NCI-H2081 (cell line): ENCODE measurements at regions not wholly inside any gene's neighbourhood (a gene's known extent, or its start where the extent isn't known, plus 50 kb on each side); places are given as distances from the start of the nearest gene placed in this dataset.

ENCODE experiments used
- DNase-seq, 2 experiments: peaks; one replicate each; lab custom pipeline; 2025; lab: John Stamatoyannopoulos, UW

DNA sequence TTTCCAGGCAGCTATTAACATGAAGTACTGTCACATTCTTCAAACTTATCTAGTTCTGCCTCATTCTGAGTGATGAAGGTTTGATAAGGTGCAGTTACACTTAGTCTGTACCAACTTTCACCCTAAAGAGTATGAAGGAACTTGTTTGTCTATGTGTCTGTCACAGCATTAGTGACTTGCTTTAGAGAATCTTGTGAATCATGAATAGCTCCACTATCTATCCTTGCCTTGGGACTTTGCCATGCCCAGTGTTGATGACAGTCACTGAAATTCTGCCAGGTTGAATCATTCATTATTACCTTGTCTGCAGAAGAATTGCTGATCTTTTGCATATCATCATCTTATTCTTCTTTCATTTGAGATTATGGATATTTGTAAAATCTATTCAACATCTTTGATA is 50.9 kb upstream of the A1CF start:
- no peak for DNase-seq

DNA sequence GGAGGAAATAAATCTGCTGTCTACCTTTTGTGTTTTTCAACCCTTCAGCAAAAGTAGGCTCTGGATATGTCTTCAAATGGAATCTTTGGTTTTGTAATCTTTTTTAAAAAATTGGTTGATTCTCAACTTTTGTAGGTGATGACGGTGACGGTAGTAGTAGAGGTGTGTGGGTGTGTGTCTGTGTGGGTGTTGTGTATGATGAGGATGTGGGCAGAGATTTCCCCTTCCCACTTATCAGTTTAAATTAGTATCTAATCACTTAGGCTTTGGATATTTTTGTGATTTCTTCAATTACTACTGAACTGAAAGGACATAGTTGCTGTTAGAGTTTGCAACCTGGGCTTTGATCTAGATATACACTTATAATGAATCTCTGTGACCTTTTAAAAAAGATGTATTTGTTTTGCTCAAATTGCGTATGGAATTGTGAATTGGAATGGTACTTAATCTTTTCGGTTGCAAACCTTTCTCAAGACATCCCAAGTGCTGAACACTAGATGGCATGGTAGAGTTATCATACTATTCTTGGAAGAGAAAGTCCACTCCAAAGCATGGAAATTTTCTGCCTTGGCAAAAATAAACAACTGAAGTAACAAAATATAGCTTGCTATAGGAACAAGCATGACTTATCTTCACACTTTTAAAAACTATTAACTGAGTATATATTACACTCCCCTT is 51.9 kb upstream of the A1CF start:
- no peak for DNase-seq

DNA sequence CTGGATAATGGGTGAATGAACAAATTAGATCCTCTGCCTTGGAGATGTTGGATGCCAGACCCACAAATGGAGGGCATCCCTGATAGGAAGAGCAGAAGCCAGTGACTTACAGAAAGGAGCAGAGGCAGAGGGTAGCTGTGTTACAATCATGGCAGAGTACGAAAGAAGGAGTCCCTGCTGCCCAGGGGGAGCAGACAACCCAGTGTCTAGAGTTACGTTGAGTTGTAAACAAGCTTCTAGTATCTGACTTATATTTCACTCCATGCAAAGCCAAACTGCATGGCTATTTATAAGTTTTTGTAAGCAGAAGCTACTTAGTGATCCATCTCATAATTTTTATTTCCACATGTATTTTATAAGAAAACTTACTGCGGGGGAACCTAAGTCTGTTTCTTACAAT is 56.2 kb upstream of the A1CF start:
- DNase-seq: no peak

DNA sequence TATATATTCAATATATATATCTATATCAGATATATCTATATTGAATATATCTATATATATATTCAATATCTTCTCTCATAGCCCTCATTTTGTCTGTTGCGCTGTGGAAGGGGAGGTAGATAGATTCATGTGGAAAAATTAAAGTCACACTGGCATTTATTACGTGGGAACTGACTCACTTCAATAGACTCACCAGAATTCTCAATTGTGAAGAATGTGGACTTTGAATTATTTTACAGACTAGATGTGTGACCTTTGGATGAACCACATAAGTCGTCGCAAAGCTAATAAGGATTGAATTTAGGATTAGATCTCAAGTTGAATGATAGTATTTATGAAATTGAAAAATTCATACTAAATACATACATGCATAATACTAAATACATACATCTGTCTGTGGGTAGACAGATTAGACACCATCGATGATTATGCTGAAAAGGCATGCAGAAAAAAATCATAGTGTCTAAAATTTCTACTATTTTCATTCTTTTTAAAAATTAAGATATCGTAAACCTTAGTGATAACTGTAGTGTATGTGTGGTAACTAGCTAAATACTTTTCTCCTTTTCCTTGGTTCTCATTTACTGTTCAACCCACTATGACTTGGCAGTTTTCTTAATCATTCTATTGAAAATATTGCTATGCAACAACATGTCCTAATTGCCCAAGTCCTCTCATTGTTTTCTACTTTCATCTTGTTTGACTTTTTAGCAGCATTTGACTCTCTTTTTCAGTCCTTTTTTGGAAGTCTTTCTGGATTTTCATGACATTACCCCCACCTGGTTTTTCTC is 61.8 kb upstream of the A1CF start:
- no peak for DNase-seq

DNA sequence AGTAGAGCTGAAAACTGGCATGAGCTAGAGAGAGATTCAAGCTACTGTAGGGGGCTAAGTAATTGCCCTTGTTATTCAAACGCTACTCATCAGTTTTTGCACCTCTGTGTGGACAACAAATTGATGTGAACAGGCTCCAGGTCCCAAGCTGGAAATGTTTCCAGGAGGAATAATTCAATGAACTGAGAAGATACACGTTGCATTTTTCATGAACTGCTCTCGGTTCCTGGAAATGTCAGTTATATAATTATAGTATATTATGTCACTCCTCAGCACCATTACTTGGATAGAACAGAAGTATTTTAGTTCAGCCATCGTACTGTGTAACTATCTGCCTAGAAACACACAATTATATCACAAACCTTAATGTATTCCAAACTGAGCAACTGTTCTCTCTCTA is 65.9 kb upstream of the A1CF start:
- no peak for DNase-seq

DNA sequence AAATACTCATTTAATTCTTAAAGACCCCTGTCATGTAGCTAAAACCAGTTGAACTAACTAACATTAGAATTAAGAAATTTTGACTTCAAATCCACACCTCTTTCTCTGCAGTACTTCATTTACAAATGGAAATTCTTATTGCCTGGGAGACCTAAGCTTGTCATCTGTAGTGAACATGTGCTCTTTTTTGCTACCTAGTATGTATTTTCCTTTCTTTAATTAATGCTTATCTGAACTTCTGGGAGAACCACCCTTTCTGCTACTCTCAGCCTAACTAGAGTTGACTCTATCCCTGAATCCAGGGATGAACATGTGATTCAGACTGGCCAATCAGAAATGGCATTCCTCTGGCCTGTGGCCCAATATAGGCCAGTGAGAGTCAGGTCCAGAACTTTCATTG is 75.9 kb upstream of the A1CF start:
- no peak for DNase-seq

DNA sequence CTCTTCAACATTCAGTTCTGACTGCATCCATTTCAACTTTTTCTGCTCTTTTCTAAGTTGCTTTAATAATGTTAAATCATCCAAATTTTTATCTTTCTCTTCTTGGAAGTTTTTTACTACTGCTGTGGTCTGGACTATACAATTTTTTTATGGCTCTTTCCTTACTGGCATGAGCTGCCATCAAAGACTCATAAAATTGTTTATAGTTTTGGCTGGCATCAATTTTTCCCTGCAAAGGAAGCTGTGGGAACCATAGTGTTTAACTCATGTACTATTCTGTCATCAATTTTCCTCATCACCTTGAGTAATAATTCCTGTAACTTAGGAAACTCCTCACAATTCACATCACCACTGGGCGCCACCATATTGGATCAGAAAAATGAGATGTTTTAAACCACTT is 77.6 kb upstream of the A1CF start:
- no peak for DNase-seq

DNA sequence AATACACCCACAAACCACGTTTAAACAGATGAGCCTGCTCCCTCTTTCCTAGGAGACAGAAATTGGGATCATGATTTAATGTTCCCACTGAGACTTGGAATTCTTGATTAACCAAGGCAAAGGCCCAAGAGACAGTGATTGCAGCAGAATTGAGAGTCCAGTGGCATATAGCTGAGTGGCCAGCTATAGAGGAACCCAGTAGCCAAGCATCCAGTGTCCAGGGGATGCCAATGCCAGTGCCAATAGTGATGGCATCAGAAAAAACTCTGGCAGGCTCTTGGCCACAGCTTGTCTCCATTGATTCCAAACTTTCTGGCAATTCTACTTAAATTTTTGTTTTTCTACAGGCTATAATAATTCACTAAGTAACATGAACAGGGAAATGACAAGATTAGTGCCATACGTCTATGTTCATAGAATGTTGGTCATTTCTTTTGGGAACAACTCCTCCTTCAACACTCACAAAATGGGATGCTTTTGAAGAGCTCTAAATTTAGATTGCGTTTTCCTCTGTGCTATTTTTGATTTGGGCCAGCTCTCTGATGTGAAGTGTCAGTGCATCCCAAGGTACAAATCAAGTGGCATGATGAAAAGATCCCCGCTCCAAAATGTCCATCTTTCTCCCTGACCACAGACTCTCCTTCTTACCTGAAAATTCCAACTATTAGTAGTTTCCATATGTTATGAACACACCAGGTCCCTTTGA is 83.1 kb upstream of the A1CF start:
- DNase-seq: no peak

DNA sequence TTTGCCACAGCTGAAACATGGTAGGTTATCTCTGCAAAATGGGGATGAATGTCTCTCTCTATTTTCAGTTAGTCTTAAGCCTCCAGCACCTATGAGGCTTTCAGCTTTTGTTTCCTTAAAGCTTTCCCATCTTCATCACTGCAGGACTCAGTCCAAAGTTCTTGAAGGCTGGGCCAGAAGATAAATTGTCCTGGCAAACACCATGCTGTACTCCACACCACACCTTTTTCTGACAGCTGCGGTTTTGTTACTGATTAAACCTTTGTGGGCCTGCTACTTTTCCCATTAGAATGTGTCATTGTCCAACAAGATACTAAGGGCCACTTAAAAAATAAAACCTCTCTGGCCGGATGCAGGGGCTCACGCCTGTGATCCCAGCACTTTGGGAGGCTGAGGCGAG is 87.2 kb upstream of the A1CF start:
- DNase-seq: no peak

DNA sequence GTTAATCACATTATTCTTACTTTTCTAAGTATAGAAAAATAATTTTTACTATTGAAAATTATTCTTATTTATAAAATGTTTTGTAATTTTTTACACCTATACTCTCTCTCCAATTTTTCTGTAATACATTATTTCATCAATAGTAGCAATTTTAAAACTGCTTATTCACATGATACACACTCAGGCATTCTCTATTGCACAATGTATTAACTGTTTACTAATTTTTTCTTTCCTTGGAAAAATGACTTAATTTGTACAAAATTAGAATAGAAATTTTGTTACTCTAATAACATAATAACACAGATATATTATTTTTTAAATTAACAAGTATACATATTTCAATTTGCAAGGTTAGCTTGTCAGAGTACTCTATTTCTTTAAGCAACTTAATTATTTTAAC is 92.9 kb upstream of the PRKG1 start:
- DNase-seq: no peak

DNA sequence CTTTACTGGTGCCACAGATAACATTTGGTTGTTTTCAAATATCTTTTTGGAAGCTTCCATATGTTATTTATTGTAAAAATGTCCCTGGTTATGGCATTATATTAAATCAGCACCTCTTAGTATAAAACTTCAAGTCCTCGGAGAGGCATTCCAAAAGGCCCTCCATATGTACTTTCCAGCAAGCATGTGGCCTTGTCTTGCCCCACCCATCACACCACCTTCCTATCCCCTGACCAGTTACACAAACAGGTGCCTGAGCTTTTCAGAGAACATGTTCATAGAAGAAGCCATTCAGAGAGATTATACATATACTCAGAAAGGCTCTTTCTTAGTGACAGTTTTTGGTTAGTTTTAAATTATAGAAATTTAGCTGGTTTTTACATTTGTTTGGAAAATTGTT is 92.4 kb upstream of the PRKG1 start:
- no peak for DNase-seq

DNA sequence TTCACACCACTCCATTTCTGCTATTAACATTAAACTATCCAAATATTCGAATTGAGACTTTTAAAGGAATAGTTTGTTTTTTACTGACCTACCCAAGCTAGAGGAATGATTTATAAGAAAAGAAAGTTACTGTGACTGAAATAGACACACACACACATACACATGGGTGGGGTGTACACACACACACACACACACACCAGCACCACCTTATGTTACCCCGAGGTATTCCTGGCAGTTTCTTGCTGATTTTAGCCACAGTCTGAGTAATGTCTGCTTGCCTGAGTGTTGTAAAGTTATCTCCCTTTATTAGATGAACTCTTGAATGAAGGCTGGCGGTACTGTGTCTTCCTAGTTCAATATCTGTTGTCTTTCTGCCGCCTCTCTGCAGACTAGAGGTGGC is 91.3 kb upstream of the PRKG1 start:
- no peak for DNase-seq

DNA sequence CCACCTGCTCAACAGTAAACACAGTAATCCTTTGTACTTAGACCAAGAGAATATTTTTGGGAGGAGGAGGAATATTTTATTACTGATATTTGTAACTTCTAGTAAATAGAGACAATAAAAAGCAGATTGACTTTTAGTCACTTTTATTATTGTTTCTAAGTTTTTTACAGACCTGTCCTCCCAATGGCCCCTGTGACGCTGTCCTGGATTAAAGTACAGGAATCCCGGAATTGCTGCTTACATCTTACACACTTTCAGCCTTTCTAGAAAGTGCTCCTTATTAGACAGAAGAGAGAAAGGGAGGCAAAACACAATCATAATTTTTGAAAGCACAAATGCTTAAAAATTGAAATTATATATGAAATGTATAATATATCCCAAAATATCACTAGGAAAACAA is 86.4 kb upstream of the PRKG1 start:
- no peak for DNase-seq

DNA sequence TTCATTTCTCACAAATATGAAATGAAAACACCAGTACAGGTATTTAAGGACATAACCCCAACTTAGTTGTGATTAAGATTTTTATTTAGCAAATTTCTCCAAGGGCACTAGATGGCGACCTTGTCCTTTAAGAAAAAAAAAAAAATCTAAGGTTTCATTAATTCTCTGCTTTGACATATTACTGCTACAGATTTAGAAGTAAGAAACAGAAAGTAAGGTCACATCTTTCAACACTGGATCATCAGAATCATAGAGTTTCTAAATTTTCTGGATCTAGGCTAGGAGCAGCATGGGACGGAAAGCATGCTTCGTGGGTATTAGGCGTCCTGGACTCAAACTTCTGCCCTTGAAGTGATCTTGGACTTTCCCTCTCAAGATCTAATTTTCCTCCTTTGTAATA is 85.5 kb upstream of the PRKG1 start:
- DNase-seq: no peak

DNA sequence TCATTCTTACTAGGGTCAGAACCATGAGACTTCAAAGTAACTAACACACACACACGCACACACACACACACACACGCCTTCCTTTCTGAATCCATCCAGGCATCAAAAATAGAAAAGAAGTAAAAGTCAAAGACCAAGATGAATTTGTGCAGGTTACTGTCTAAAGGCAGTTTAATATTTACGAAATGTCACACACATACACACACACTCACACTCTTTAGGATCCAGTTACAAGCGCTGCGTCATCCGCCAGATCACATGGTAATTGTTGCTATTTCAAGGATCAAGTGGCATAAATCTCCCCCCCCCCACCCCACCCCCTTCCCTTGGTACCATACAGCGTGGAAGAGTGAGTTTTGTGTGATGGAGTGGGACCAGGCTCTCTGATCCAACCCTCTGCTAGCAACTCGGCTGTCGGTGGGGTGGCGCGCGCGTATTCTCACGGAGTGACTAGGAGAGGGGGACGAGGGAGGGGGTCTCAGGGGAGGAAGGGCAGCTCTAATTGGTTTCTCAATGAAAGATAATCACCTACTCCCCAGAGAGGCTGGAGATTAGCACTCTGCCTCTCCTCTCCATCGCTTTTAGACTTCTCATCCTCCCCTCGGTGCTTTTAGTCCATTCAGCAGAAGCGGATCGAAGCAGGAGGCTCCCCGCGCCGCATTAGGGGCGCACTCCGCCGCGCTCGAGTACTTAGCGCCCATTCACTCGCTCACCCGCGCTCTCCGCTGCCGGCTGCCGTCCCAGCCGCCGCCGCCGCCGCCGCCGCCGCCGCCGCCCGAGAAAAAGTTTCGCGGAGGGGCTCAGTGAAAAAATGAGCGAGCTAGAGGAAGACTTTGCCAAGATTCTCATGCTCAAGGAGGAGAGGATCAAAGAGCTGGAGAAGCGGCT is 83.5 kb upstream of the PRKG1 start:
- DNase-seq: no peak

DNA sequence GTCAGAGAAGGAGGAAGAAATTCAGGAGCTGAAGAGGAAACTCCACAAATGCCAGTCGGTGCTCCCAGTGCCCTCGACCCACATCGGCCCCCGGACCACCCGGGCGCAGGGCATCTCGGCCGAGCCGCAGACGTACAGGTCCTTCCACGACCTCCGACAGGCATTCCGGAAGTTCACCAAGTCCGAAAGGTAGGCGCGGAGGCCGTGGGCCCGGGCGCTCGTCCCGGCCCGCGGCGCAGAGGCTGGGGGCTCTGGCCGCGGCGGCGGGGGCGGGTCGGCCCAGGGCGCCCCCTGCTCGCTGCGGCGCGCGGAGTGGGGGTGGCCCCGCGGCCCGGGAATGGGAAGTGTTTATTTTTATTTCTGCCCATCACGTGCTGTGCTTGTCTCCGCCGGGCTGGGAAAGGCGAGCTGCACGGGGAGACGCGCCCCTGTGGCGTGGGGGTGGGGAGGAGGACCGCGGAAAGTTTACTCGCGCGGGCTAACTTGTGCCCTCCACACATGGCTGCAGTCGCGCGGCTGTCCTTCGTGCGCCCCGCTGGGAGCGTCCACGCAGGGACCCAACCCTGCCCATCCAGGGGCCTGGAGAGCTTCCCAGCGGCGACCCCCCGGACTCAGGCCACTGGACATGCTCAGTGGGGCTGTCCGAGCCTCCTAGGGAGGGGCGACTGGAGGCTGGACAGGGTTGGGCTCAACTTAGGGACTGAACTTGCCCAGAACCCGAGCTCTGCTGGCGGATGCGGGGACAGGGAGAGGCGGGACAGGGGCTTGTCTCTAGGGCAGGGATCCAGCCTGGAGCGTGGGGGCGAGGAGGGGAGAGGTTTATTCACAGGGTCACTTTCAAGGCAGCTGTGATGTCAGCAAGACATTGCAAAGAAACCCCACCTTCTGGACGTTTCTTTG is 82.6 kb upstream of the PRKG1 start:
- DNase-seq: no peak

DNA sequence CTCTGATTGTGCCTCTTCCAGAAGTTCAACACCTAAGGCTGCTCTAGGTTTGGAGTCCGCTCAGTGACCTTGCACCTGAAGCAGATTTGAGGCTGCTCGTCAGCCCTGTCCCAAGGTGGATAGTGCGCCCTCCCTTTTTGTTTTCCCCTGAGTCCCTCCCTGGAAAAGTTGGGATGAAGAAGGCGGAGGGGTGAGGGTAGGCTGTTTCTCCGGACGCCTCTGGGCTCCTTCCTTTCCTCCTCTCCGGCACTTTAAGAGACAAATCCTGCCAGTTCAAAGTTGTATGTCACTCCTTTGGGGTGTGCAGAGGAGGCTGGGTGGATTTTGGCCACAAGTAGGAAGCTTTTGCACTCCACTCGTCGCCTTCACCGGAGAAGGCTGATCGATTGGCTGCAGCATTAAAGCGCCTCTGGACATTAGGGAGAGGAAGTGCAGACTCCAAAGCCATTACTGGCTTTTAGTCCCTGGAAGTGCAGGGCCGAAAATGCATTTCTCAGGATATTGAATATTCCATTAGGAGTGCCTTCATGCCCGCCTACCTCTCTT is 81.9 kb upstream of the PRKG1 start:
- no peak for DNase-seq

DNA sequence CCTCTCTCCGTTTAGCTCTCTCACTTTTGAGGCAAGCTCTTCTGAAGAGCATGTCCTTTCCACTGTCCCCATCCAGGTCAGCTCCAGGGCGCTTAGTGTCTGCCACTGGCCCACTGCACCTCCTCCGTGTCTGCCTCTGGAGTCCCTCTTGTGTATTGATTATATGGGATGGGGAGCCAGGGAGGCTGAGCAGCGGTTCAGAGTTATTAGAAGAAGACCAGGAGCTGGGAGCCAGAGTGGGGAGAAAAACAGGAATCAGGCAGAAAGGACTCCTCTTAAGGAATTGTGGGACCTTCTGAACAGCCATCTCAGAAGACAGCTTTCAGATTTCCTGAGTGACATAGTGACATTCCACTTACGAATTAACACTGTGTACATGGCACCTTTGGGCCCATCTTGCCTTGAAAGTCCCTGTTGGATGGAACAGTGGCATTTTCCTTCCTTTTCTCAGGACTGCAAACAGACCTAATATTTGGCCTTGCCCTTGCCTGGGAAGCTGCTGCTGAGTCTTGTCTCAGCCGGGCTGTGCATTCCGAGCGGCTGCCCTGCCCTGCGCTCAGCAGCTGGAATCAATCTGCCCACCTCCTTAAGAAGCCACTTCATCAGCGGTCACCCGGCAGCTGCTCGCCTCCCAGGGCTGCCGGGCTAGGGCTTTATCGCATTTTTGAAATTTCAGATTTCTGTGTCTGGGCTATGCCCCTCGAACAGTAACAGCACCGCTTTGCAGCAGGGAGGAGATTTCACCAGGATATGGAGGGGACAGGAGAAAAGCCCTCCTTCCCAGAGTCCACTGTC is 81.1 kb upstream of the PRKG1 start:
- DNase-seq: no peak

DNA sequence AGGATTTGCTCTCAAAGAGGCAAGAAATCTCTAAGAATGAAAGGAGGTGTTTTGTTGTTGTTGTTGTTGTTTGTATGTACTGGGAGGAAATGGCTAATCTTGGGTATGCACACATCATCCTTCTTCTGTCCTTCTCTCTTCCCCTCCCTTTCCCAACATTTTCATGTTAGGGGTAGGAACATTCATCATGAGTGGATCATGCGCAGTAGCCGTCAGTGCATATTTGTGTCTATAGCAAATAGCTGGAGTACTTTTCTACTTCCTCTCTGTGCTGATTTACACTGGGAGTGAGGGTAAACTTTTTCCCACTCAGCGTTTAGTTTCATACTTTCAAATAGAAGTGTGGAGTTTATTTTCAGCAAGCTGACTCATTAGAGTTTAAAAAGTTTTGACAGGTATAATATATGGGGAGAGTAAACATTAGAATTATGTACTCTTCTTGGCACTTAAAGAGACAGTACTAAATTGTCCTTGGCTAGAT is 80.5 kb upstream of the PRKG1 start:
- no peak for DNase-seq

DNA sequence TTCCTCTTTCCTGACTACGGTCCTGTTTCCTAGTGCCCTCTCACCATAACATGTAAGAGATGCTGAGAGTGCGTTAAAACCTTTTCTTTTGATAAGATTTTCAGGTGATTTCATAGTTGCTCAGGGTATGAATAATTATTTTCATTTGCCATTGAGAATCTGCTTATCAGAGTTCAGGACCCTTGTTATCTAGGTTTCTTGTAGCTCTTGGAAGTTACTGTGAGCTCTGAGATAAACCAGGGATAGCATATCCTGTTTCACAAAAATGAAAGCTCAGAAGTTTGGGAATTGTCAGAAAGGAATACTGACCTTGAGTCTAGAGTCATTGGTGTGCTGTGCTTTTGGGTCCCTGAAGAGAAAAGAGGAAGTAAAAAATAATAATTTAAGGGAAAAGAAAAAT is 76.8 kb upstream of the PRKG1 start:
- no peak for DNase-seq
